Sigmoid colon (tissue), 4 donors: ENCODE measurements at regions not wholly inside any gene's neighbourhood (a gene's known extent, or its start where the extent isn't known, plus 50 kb on each side); places are given as distances from the start of the nearest gene placed in this dataset.
"Not testable (repeated sequence)": the region's sequence is repeated elsewhere in the genome, so short reads cannot be mapped to it uniquely, and the experiment has no call there.

Experiments used
- CTCF ChIP-seq, 4 experiments: fragments of 450-650 bp in 3 of 4; fragments of 200-600 bp in 1 of 4; IDR thresholded peaks; one replicate each; pipeline ENCODE4 v1.5.1; 2016 to 2019; ENCODE audit warnings: antibody characterized with exemption in 4 of 4, mild to moderate bottlenecking in 3 of 4, moderate library complexity in 2 of 4
- EP300 ChIP-seq, 4 donors: sonication (generic); formaldehyde crosslinking; IDR thresholded peaks; one replicate each; pipeline ENCODE4 v1.6.1; 2017; ENCODE audit warnings: antibody characterized with exemption in 4 of 4
- POLR2A ChIP-seq, 2 donors: fragments of 450-650 bp; IDR thresholded peaks; one replicate each; pipeline ENCODE4 v1.6.1; 2016; ENCODE audit warnings: antibody characterized with exemption in 2 of 2, mild to moderate bottlenecking in 2 of 2, moderate library complexity in 2 of 2

GRCh38 chr2:33906129-33906528 lies 307.0 kb upstream of the FAM98A start:
- not testable (repeated sequence) for TF ChIP-seq POLR2A, CTCF, EP300 (IDR thresholded peaks at IDR 0.05)
